Nephron progenitor cell (in vitro differentiated cells): ENCODE measurements at regions not wholly inside any gene's neighbourhood (a gene's known extent, or its start where the extent isn't known, plus 50 kb on each side); places are given as distances from the start of the nearest gene placed in this dataset.

Experiments
- DNase-seq: peaks from one replicate; pipeline ENCODE4 v3.0.0; 2021
- H3K27ac Mint-ChIP-seq: 2 replicates; pipeline ENCODE4 v1.8.0; 2021; ENCODE audit warnings: mild to moderate bottlenecking, moderate library complexity, mixed read lengths
- H3K27me3 Mint-ChIP-seq: 2 replicates; pipeline ENCODE4 v1.8.0; 2021; ENCODE audit warnings: mild to moderate bottlenecking, low read depth, mixed read lengths; ENCODE audit not compliant: poor library complexity
- H3K36me3 Mint-ChIP-seq: 2 replicates; pipeline ENCODE4 v1.8.0; 2021; ENCODE audit warnings: low read depth, mixed read lengths
- H3K4me1 Mint-ChIP-seq: 2 replicates; pipeline ENCODE4 v1.8.0; 2021; ENCODE audit warnings: mixed read lengths
- H3K4me3 Mint-ChIP-seq: 2 replicates; pipeline ENCODE4 v1.8.0; 2021; ENCODE audit warnings: mild to moderate bottlenecking, moderate library complexity, mixed read lengths
- H3K9me3 Mint-ChIP-seq: 2 replicates; pipeline ENCODE4 v1.8.0; 2021; ENCODE audit warnings: mild to moderate bottlenecking, moderate library complexity, mixed read lengths
- TF ChIP-seq, protein P1 (sequence below): fragments of 200-600 bp; sonication (generic); IDR thresholded peaks from 2 replicates; pipeline ENCODE4 v1.5.0; 2021; ENCODE audit warnings: antibody characterized with exemption

- no peaks in the 10 kb centered on the region for H3K36me3 Mint-ChIP-seq
- TF ChIP-seq, protein P1, sequence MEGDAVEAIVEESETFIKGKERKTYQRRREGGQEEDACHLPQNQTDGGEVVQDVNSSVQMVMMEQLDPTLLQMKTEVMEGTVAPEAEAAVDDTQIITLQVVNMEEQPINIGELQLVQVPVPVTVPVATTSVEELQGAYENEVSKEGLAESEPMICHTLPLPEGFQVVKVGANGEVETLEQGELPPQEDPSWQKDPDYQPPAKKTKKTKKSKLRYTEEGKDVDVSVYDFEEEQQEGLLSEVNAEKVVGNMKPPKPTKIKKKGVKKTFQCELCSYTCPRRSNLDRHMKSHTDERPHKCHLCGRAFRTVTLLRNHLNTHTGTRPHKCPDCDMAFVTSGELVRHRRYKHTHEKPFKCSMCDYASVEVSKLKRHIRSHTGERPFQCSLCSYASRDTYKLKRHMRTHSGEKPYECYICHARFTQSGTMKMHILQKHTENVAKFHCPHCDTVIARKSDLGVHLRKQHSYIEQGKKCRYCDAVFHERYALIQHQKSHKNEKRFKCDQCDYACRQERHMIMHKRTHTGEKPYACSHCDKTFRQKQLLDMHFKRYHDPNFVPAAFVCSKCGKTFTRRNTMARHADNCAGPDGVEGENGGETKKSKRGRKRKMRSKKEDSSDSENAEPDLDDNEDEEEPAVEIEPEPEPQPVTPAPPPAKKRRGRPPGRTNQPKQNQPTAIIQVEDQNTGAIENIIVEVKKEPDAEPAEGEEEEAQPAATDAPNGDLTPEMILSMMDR = peak; percentile 64
- no peak overlapping the region for H3K4me3 Mint-ChIP-seq
- no peaks in the 10 kb centered on the region for H3K9me3 Mint-ChIP-seq
- H3K27ac Mint-ChIP-seq = no peak overlapping the region
- H3K27me3 Mint-ChIP-seq = no peaks in the 10 kb centered on the region
- DNase-seq = peak; percentile 53
- H3K4me1 Mint-ChIP-seq = no peaks in the 10 kb centered on the region
Observed at GRCh38 chr13:84896128-84896527, 903.1 kb downstream of the SLITRK6 start.

- H3K36me3 Mint-ChIP-seq = no peaks in the 10 kb centered on the region
- H3K27ac Mint-ChIP-seq = no peak overlapping the region
- TF ChIP-seq, protein P1 = no peak
- no peak for DNase-seq
- H3K9me3 Mint-ChIP-seq = no peaks in the 10 kb centered on the region
- H3K4me3 Mint-ChIP-seq = no peak overlapping the region
- H3K27me3 Mint-ChIP-seq = no peaks in the 10 kb centered on the region
- H3K4me1 Mint-ChIP-seq = no peaks in the 10 kb centered on the region
Observed at GRCh38 chr13:84894749-84895148, 904.5 kb downstream of the SLITRK6 start.

DNA sequence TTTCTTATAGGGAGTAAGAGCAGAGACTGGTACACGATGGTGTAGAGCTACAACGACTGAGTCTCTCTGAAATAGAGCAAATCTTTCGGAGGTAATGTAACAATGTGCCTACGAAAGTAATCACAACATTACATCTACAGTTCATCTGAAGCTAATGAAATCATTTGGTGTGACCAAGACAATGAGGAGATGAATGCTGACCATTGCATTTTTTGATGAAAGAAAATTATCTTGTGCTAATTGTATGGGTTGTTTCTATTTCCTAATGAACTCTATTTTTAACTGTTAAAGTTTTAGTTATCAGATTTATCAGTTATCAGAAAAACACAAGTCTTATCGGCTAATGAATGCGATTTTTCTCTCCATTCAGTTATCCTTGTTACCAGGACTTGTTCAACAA is 913.4 kb downstream of the SLITRK6 start:
- no peak overlapping the region for H3K4me3 Mint-ChIP-seq
- no peaks in the 10 kb centered on the region for H3K27me3 Mint-ChIP-seq
- no peaks in the 10 kb centered on the region for H3K4me1 Mint-ChIP-seq
- no peaks in the 10 kb centered on the region for H3K9me3 Mint-ChIP-seq
- TF ChIP-seq, protein P1 = no peak
- DNase-seq = no peak
- H3K36me3 Mint-ChIP-seq = no peaks in the 10 kb centered on the region
- no peak overlapping the region for H3K27ac Mint-ChIP-seq

GRCh38 chr13:84873951-84874350 is 925.3 kb downstream of the SLITRK6 start:
- no peaks in the 10 kb centered on the region for H3K4me1 Mint-ChIP-seq
- no peak overlapping the region for H3K4me3 Mint-ChIP-seq
- TF ChIP-seq, protein P1 = no peak
- DNase-seq = no peak
- H3K36me3 Mint-ChIP-seq = peaks cover 12% of the 10 kb centered on the region
- H3K27ac Mint-ChIP-seq = no peak overlapping the region
- peaks cover 8% of the 10 kb centered on the region for H3K27me3 Mint-ChIP-seq
- peaks cover 31% of the 10 kb centered on the region for H3K9me3 Mint-ChIP-seq

DNA sequence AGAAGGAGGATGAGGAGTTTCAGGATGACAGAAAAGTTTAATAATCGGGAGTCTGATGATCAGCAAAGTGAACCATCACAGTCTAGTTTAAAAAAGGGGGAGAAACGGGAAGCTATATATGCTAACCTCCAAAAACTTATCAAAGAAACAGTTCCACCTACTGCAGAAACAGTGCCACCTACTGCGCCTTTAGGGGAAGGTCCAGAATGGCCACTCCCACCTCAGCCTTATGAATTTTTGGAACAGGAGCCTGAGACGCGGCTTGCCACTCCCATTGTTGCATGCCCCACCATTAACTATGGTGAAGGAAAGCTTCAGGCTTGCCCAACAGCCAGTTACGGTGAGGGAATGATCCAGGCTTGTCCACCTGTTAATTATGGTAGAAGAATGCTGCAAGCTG is 929.0 kb downstream of the SLITRK6 start:
- no peak for DNase-seq
- H3K36me3 Mint-ChIP-seq = no peaks in the 10 kb centered on the region
- H3K27ac Mint-ChIP-seq = no peak overlapping the region
- peaks cover 2% of the 10 kb centered on the region for H3K27me3 Mint-ChIP-seq
- no peak overlapping the region for H3K4me3 Mint-ChIP-seq
- peaks cover 5% of the 10 kb centered on the region for H3K4me1 Mint-ChIP-seq
- peaks cover 10% of the 10 kb centered on the region for H3K9me3 Mint-ChIP-seq
- TF ChIP-seq, protein P1 = peak; percentile 21

- TF ChIP-seq, protein P1 = no peak
- Mint-ChIP-seq H3K27me3 (peaks cover 2% of the 10 kb centered on the region), H3K4me3 (no peak overlapping the region), H3K36me3 (no peaks in the 10 kb centered on the region), H3K9me3 (no peaks in the 10 kb centered on the region), H3K4me1 (peaks cover 5% of the 10 kb centered on the region), H3K27ac (no peak overlapping the region)
- DNase-seq = no peak
Observed at GRCh38 chr13:84867246-84867645, 932.0 kb downstream of the SLITRK6 start.
